ENCODE measurements at regions not wholly inside any gene's neighbourhood (a gene's known extent, or its start where the extent isn't known, plus 50 kb on each side); places are given as distances from the start of the nearest gene placed in this dataset.

DNA sequence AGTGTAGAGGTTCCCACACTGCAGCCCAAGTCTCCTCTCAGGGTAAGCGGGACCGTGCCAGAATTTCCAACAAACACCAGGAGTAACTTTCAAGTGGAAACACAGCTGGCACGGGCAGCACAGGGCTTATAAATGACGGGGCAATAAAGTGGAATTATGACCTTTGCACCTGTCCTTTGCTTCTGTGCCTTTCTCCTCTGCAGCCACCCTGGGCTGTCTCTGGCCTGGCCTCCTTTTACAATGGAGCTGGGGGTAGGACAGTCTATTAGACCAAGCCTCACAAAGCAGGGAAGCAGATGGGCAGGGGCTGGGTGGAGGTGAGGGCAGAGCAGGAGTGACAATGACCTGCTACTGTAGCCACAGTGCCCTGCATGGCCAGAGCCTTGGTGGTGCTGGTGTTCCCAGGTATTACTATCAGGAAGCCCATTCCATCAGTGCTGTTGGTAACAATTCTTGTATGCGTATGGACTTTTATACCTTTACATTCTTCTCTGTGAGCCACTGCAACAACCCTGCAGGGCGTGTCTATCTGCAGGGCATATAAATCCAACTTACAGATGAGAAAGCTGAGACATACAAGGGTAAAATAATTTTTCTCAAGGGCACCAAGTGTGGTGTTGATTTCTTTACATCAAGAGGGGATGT, 387.8 kb downstream of the CTTN start:
- TF ChIP-seq POLR2A (IDR thresholded peaks at IDR 0.05; ENCODE audit: low read length) (no peak), GATA1 (IDR thresholded peaks at IDR 0.05; ENCODE audit: low read depth, low read length) (no peak)

All from erythroblast (primary cell).